GM18519 (cell line): ENCODE measurements at regions not wholly inside any gene's neighbourhood (a gene's known extent, or its start where the extent isn't known, plus 50 kb on each side); places are given as distances from the start of the nearest gene placed in this dataset.
"Not testable (repeated sequence)": the region's sequence is repeated elsewhere in the genome, so short reads cannot be mapped to it uniquely, and the experiment has no call there.

Experiments used
- ATAC-seq: cut with Tn5 transposase; IDR thresholded peaks from one replicate; pipeline ENCODE4 v1.9.1; 2021; ENCODE audit warnings: mild to moderate bottlenecking, moderate library complexity; ENCODE audit not compliant: unreplicated experiment, low FRiP score

GRCh38 chr1:69045572-69045971 is 522.1 kb upstream of the LRRC7 start:
- ATAC-seq: no peak

- ATAC-seq: no peak
These were observed 512.5 kb upstream of the LRRC7 start for GRCh38 chr1:69055194-69055593.

GRCh38 chr1:69058454-69058853 is 509.3 kb upstream of the LRRC7 start:
- no peak for ATAC-seq

GRCh38 chr1:69070660-69071373 is 496.9 kb upstream of the LRRC7 start:
- no peak for ATAC-seq

GRCh38 chr1:69073176-69073575 is 494.5 kb upstream of the LRRC7 start:
- no peak for ATAC-seq

- ATAC-seq: no peak
These were observed 491.1 kb upstream of the LRRC7 start for GRCh38 chr1:69076631-69077030.

GRCh38 chr1:69077198-69077597 is 490.5 kb upstream of the LRRC7 start:
- ATAC-seq: no peak

GRCh38 chr1:69077633-69078032 is 490.1 kb upstream of the LRRC7 start:
- ATAC-seq: no peak

GRCh38 chr1:69081668-69082067 is 486.1 kb upstream of the LRRC7 start:
- no peak for ATAC-seq

GRCh38 chr1:69082312-69082711 is 485.4 kb upstream of the LRRC7 start:
- no peak for ATAC-seq

- ATAC-seq: no peak
These were observed 481.6 kb upstream of the LRRC7 start for GRCh38 chr1:69086148-69086547.

GRCh38 chr1:69088571-69088970 is 479.2 kb upstream of the LRRC7 start:
- ATAC-seq: no peak

- ATAC-seq: no peak
These were observed 477.6 kb upstream of the LRRC7 start for GRCh38 chr1:69090170-69090569.

- ATAC-seq: no peak
These were observed 477.0 kb upstream of the LRRC7 start for GRCh38 chr1:69090752-69091151.

GRCh38 chr1:69102058-69102457 is 465.7 kb upstream of the LRRC7 start:
- not testable (repeated sequence) for ATAC-seq

- no peak for ATAC-seq
These were observed 464.5 kb upstream of the LRRC7 start for GRCh38 chr1:69103213-69103612.

GRCh38 chr1:69103705-69104385 is 463.9 kb upstream of the LRRC7 start:
- no peak for ATAC-seq

- no peak for ATAC-seq
These were observed 462.8 kb upstream of the LRRC7 start for GRCh38 chr1:69104894-69105293.

GRCh38 chr1:69109277-69109676 is 458.4 kb upstream of the LRRC7 start:
- ATAC-seq: no peak

GRCh38 chr1:69110851-69111250 is 456.9 kb upstream of the LRRC7 start:
- no peak for ATAC-seq

GRCh38 chr1:69120126-69120741 is 447.5 kb upstream of the LRRC7 start:
- ATAC-seq: not testable (repeated sequence)

- ATAC-seq: no peak
These were observed 446.9 kb upstream of the LRRC7 start for GRCh38 chr1:69120817-69121216.
